HG03159 (cell line): ENCODE measurements at regions not wholly inside any gene's neighbourhood (a gene's known extent, or its start where the extent isn't known, plus 50 kb on each side); places are given as distances from the start of the nearest gene placed in this dataset.
"Not testable (repeated sequence)": the region's sequence is repeated elsewhere in the genome, so short reads cannot be mapped to it uniquely, and the experiment has no call there.

Experiments
- ATAC-seq: cut with Tn5 transposase; IDR thresholded peaks from one replicate; pipeline ENCODE4 v1.9.1; 2021; ENCODE audit warnings: mild to moderate bottlenecking, moderate library complexity; ENCODE audit not compliant: unreplicated experiment

GRCh38 chr2:89795530-89795929, 1104.1 kb downstream of the RPIA start:
- not testable (repeated sequence) for ATAC-seq

GRCh38 chr2:89797320-89798038, 1106.0 kb downstream of the RPIA start:
- no peak for ATAC-seq

GRCh38 chr2:89801207-89801606, 1109.7 kb downstream of the RPIA start:
- not testable (repeated sequence) for ATAC-seq

- not testable (repeated sequence) for ATAC-seq
These were observed 1114.9 kb downstream of the RPIA start for GRCh38 chr2:89806363-89806762.

GRCh38 chr2:89811295-89811694, 1119.8 kb downstream of the RPIA start:
- no peak for ATAC-seq

GRCh38 chr2:89811910-89812309, 1120.4 kb downstream of the RPIA start:
- ATAC-seq: not testable (repeated sequence)

GRCh38 chr2:89814359-89814758, 1122.9 kb downstream of the RPIA start:
- not testable (repeated sequence) for ATAC-seq

GRCh38 chr2:89818873-89819272, 1127.4 kb downstream of the RPIA start:
- no peak for ATAC-seq

GRCh38 chr2:89819809-89820208, 1128.3 kb downstream of the RPIA start:
- ATAC-seq: no peak

GRCh38 chr2:89820248-89820647, 1128.8 kb downstream of the RPIA start:
- no peak for ATAC-seq

- no peak for ATAC-seq
These were observed 1130.0 kb downstream of the RPIA start for GRCh38 chr2:89821455-89821945.

- ATAC-seq: not testable (repeated sequence)
These were observed 1130.9 kb downstream of the RPIA start for GRCh38 chr2:89822342-89822741.

GRCh38 chr2:89823556-89823955, 1132.1 kb downstream of the RPIA start:
- ATAC-seq: no peak

- no peak for ATAC-seq
These were observed 1133.6 kb downstream of the RPIA start for GRCh38 chr2:89825034-89825433.

GRCh38 chr2:89826741-89827140, 1135.3 kb downstream of the RPIA start:
- ATAC-seq: not testable (repeated sequence)

- not testable (repeated sequence) for ATAC-seq
These were observed 1136.4 kb downstream of the RPIA start for GRCh38 chr2:89827829-89828228.

GRCh38 chr2:89828416-89828815, 1136.9 kb downstream of the RPIA start:
- not testable (repeated sequence) for ATAC-seq

- not testable (repeated sequence) for ATAC-seq
These were observed 1137.6 kb downstream of the RPIA start for GRCh38 chr2:89828961-89829631.

- no peak for ATAC-seq
These were observed 1138.4 kb downstream of the RPIA start for GRCh38 chr2:89829828-89830227.

- not testable (repeated sequence) for ATAC-seq
These were observed 1139.1 kb downstream of the RPIA start for GRCh38 chr2:89830341-89831218.
